ENCODE measurements at regions not wholly inside any gene's neighbourhood (a gene's known extent, or its start where the extent isn't known, plus 50 kb on each side); places are given as distances from the start of the nearest gene placed in this dataset.
"Not testable (repeated sequence)": the region's sequence is repeated elsewhere in the genome, so short reads cannot be mapped to it uniquely, and the experiment has no call there.

DNA sequence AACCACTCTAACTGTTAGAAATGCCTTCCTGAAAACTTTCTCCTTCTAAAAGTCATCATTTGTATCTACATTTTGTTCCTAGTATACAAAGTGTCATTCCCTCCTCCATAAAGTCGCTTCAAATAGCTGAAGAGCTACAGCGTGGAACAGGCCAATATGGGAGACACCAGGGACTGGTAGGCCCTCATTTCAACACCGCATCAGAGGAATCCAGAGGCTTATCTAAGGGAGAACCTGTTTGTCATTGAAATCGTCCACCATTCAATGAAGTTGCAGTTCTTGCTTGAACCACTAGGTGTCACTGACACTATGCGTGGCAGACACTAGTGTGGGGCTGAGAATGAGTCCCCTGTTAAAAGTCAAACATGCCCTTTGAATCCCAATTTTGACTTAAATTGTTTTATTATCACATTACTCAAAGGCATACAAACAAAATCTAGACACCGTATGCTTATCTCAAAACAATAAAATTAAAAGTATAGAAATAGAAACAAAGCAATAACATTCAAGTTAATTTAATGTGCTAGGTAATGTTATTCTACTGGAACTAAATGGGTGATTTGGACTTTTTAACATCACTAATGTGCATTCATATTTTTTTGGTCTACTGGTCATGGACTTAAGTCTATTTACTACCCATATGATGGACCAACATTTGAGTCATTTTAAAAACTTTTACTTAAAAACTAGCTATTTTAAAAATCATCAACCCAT lies 182.3 kb downstream of the FCRL5 start:
- peak; percentile 98 for TF ChIP-seq CTCF (IDR thresholded peaks at IDR 0.05)
- no peak for TF ChIP-seq ZFX (IDR thresholded peaks at IDR 0.05; ENCODE audit: borderline replicate concordance)
- no peak overlapping the region for H3K27ac ChIP-seq

DNA sequence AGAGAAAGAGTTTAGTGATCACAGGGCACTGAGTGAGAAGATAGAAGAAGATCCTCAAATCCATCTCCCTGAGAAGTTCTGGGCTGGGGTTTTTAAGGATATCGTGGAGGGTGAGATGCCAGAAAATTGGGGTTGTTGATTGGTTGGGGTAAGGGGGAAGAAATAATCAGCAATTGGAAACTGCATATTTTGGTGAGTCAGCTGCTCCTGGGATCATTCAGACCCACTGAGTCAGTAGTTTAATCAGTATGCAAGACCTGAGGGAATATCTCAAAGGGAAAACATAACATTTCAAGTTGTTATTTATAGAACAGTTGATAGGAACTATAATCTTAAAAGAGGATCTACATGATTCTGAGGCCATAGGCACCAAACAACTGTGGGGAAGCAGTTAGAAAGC lies 183.4 kb downstream of the FCRL5 start:
- H3K27ac ChIP-seq = not testable (repeated sequence)

DNA sequence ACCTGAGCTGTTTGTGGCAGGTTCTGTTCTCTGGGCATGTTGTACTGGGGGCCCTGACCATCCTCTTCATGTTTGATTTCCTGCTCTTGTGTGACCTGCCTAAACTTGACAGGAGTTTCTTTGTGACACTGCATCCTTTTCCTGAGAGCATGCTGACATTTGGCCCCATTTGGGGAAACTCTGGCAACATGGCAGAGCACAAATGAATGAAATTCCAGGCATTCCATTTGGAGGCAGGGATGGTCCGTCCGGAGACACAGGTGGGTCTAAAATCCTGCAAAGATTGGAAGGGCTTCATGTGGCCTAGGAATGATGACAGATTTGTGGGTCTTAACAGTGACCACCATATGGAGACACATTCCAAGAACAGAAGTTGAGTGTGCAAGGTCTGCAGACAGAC lies 184.0 kb downstream of the FCRL5 start:
- TF ChIP-seq ZFX (IDR thresholded peaks at IDR 0.05; ENCODE audit: borderline replicate concordance) (no peak), CTCF (IDR thresholded peaks at IDR 0.05) (no peak)
- H3K27ac ChIP-seq = no peak overlapping the region

DNA sequence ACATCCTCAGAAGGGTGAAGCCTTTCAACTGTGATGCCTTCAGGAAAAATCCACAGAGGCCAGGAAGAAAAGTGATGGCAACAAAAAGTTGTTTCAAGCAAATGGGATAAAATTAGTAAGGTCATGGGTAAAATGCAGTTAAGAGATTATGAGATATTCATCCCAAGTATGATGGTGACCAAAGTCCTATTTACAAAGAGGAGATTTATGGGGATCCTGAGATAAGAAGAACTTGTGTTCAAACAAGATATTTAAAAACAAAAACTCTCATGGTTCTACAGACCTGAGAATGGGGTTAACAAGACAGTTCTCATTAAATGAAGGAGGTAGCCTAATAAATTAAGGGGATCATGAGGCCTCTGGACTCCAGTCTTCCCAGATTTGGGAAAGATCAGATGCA lies 184.4 kb downstream of the FCRL5 start:
- TF ChIP-seq ZFX (IDR thresholded peaks at IDR 0.05; ENCODE audit: borderline replicate concordance) = no peak
- no peak for TF ChIP-seq CTCF (IDR thresholded peaks at IDR 0.05)
- no peak overlapping the region for H3K27ac ChIP-seq

DNA sequence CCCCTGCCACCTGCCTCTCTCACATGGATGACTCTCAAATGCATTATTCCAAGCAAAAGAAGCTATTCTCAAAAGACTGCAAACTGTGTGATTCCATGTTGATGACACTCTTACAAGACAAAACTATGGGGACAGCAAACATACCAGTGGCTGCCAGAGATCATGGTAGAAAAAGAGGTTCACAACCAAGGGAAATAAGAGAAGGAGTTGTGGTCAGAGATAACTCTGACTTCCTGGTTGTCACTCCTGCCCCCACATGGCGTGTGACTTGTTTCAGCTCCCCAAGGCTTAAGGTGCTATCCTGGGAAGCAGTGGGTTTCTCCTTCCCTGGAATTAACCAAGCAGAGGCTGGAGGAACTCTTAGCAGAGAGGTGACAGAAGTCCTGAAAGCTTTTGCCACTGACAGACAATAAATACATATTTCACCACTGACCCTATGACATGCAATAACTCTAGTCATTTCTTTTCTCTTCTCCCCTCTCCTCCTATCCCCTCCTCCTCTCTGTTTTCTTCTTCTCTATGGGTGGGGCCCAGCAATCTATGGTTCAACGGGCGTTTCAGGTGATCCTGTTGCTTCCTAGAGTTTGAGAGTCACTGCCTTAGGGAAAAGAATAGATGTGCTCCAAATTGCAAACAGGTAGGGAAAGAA lies 185.1 kb downstream of the FCRL5 start:
- no peak overlapping the region for H3K27ac ChIP-seq
- no peak for TF ChIP-seq ZFX (IDR thresholded peaks at IDR 0.05; ENCODE audit: borderline replicate concordance)
- no peak for TF ChIP-seq CTCF (IDR thresholded peaks at IDR 0.05)

- H3K27ac ChIP-seq = no peak overlapping the region
- TF ChIP-seq CTCF (IDR thresholded peaks at IDR 0.05) (no peak), ZFX (IDR thresholded peaks at IDR 0.05; ENCODE audit: borderline replicate concordance) (no peak)
These were observed 187.7 kb downstream of the FCRL5 start for GRCh38 chr1:157364612-157365011.

- TF ChIP-seq CTCF (IDR thresholded peaks at IDR 0.05) = peak; percentile 90
- TF ChIP-seq ZFX (IDR thresholded peaks at IDR 0.05; ENCODE audit: borderline replicate concordance) = no peak
- no peak overlapping the region for H3K27ac ChIP-seq
These were observed 188.6 kb downstream of the FCRL5 start for GRCh38 chr1:157363660-157364140.

Data from 22Rv1 (cell line).